H1 (cell line): ENCODE measurements at regions not wholly inside any gene's neighbourhood (a gene's known extent, or its start where the extent isn't known, plus 50 kb on each side); places are given as distances from the start of the nearest gene placed in this dataset.

Source experiments
- CHD2 ChIP-seq: IDR thresholded peaks from 2 replicates; pipeline ENCODE4 v1.6.1; 2012; ENCODE audit warnings: low read length, improper control_type of control experiment
- JUN ChIP-seq: IDR thresholded peaks from 2 replicates; pipeline ENCODE4 v1.6.1; 2011; ENCODE audit warnings: low read depth, mild to moderate bottlenecking, improper control_type of control experiment, low read length
- MAX ChIP-seq: IDR thresholded peaks from 2 replicates; pipeline ENCODE4 v1.6.1; 2012; ENCODE audit warnings: inconsistent platforms

GRCh38 chr6:54519161-54519560 is 210.9 kb downstream of the TINAG start (continued):
- TF ChIP-seq JUN, result no peak
- no peak for TF ChIP-seq CHD2
- no peak for TF ChIP-seq MAX
- TF ChIP-seq, all 59 proteins: peak for 0
